Testis (tissue), 2 donors: ENCODE measurements at regions not wholly inside any gene's neighbourhood (a gene's known extent, or its start where the extent isn't known, plus 50 kb on each side); places are given as distances from the start of the nearest gene placed in this dataset.

Source experiments
- DNase-seq: peaks from one replicate; pipeline ENCODE4 v3.0.0-alpha.2; 2019
- H3K27ac ChIP-seq, 2 donors: fragments of 200-600 bp; sonication (generic); one replicate each; pipeline ENCODE4 v1.5.1; 2019
- H3K27me3 ChIP-seq: fragments of 200-600 bp; sonication (generic); one replicate; pipeline ENCODE4 v1.5.1; 2019
- H3K36me3 ChIP-seq: fragments of 200-600 bp; sonication (generic); one replicate; pipeline ENCODE4 v1.5.1; 2017; ENCODE audit warnings: low read depth; ENCODE audit errors: missing control alignments
- H3K4me1 ChIP-seq: fragments of 200-600 bp; sonication (generic); one replicate; pipeline ENCODE4 v1.5.1; 2019
- H3K4me3 ChIP-seq, 2 donors: fragments of 200-600 bp; sonication (generic); one replicate each; pipeline ENCODE4 v1.5.1; 2017 to 2019
- H3K9me3 ChIP-seq: fragments of 200-600 bp; sonication (generic); one replicate; pipeline ENCODE4 v1.5.1; 2017
- CTCF ChIP-seq, 3 experiments: fragments of 450-650 bp in 2 of 3; fragments of 200-600 bp in 1 of 3; sonication (generic) in 1 of 3; IDR thresholded peaks; one replicate each; pipeline ENCODE4 v1.5.1; 2016 to 2019; ENCODE audit warnings: antibody characterized with exemption in 3 of 3, mild to moderate bottlenecking in 2 of 3, moderate library complexity in 1 of 3
- POLR2A ChIP-seq: fragments of 450-650 bp; IDR thresholded peaks from one replicate; pipeline ENCODE4 v1.6.1; 2017; ENCODE audit warnings: antibody characterized with exemption, mild to moderate bottlenecking, moderate library complexity
- WGBS, 2 donors: methylation state at CpG; one replicate each; pipeline ENCODE4 v1.1.5; 2018; 5-methylcytosine and 5-hydroxymethylcytosine counted together
- intact Hi-C: fragments of 100-400 bp; cut with DNase I; formaldehyde crosslinking; loops from one replicate; pipeline ENCODE4 v1.15.1; 2023; ENCODE audit warnings: low total_unique reads

GRCh38 chr14:38083039-38083438 is 124.7 kb upstream of the SSTR1 start:
- no peaks in the 10 kb centered on the region for H3K36me3 ChIP-seq
- H3K4me3 ChIP-seq: no peak overlapping the region
- no peaks in the 10 kb centered on the region for H3K4me1 ChIP-seq
- WGBS, 2 donors: 43 to 56% methylated on average over 1 of the region's 1 CpG
- no peak for DNase-seq
- TF ChIP-seq POLR2A: no peak
- no peak for TF ChIP-seq CTCF (IDR thresholded peaks at IDR 0.05)
- H3K9me3 ChIP-seq: no peaks in the 10 kb centered on the region
- intact Hi-C loops: no loop called here
- no peak overlapping the region for H3K27ac ChIP-seq
- H3K27me3 ChIP-seq: no peaks in the 10 kb centered on the region

GRCh38 chr14:38089123-38089522 is 118.6 kb upstream of the SSTR1 start:
- TF ChIP-seq POLR2A (no peak), CTCF (IDR thresholded peaks at IDR 0.05) (no peak)

GRCh38 chr14:38090506-38090905 is 117.2 kb upstream of the SSTR1 start:
- no peak overlapping the region for H3K27ac ChIP-seq
- no peaks in the 10 kb centered on the region for H3K36me3 ChIP-seq
- no peak overlapping the region for H3K4me3 ChIP-seq
- no peaks in the 10 kb centered on the region for H3K4me1 ChIP-seq
- no peak for DNase-seq
- WGBS, 2 donors: 65 to 89% methylated on average over 3 of the region's 3 CpGs
- TF ChIP-seq CTCF (IDR thresholded peaks at IDR 0.05): no peak
- no peak for TF ChIP-seq POLR2A
- H3K9me3 ChIP-seq: no peaks in the 10 kb centered on the region
- intact Hi-C loops: no loop called here
- H3K27me3 ChIP-seq: no peaks in the 10 kb centered on the region

More at GRCh38 chr14:38089123-38089522, 118.6 kb upstream of the SSTR1 start:
- no peak overlapping the region for H3K4me3 ChIP-seq
- H3K27ac ChIP-seq: no peak overlapping the region
- no peaks in the 10 kb centered on the region for H3K36me3 ChIP-seq
- WGBS, 2 donors: 42 to 57% methylated on average over 3 of the region's 3 CpGs
- no peaks in the 10 kb centered on the region for H3K4me1 ChIP-seq
- H3K9me3 ChIP-seq: no peaks in the 10 kb centered on the region
- DNase-seq: no peak
- intact Hi-C loops: no loop called here
- no peaks in the 10 kb centered on the region for H3K27me3 ChIP-seq

GRCh38 chr14:38098074-38098836 is 109.4 kb upstream of the SSTR1 start:
- Histone ChIP-seq H3K4me1 (no peaks in the 10 kb centered on the region), H3K27ac (no peak overlapping the region), H3K36me3 (no peaks in the 10 kb centered on the region), H3K27me3 (no peaks in the 10 kb centered on the region), H3K4me3 (no peak overlapping the region), H3K9me3 (no peaks in the 10 kb centered on the region)
- no peak for DNase-seq
- TF ChIP-seq CTCF (IDR thresholded peaks at IDR 0.05): no peak
- TF ChIP-seq POLR2A: no peak
- intact Hi-C loops: no loop called here
- 82 to 90% methylated on average over 4 of the region's 4 CpGs for WGBS, 2 donors

GRCh38 chr14:38101679-38102078 is 106.0 kb upstream of the SSTR1 start:
- Histone ChIP-seq H3K27me3 (no peaks in the 10 kb centered on the region), H3K9me3 (no peaks in the 10 kb centered on the region), H3K4me3 (no peak overlapping the region), H3K4me1 (no peaks in the 10 kb centered on the region), H3K27ac (no peak overlapping the region), H3K36me3 (no peaks in the 10 kb centered on the region)
- 33 to 46% methylated on average over 1 of the region's 1 CpG for WGBS, 2 donors
- intact Hi-C loops: no loop called here
- no peak for DNase-seq
- TF ChIP-seq POLR2A: no peak
- no peak for TF ChIP-seq CTCF (IDR thresholded peaks at IDR 0.05)
